Neutrophil (primary cell): ENCODE measurements at regions not wholly inside any gene's neighbourhood (a gene's known extent, or its start where the extent isn't known, plus 50 kb on each side); places are given as distances from the start of the nearest gene placed in this dataset.

ENCODE experiments used
- H3K27ac ChIP-seq: fragments of 200-600 bp; sonication (generic); 2 replicates; pipeline ENCODE4 v1.5.1; 2016; ENCODE audit warnings: mild to moderate bottlenecking, moderate library complexity
- H3K27me3 ChIP-seq: fragments of 200-600 bp; sonication (generic); 2 replicates; pipeline ENCODE4 v1.6.0; 2016; ENCODE audit warnings: mild to moderate bottlenecking
- H3K36me3 ChIP-seq: fragments of 200-600 bp; sonication (generic); 2 replicates; pipeline ENCODE4 v1.5.1; 2017
- H3K4me1 ChIP-seq, 2 experiments: fragments of 200-600 bp in 1 of 2; sonication (generic) in 1 of 2; 1 replicate in 1 of 2; 2 replicates in 1 of 2; pipeline versions ENCODE4 v1.5.1 to v1.6.1; 2013 to 2016; ENCODE audit warnings: low read depth in 1 of 2, low read length in 1 of 2, mild to moderate bottlenecking in 1 of 2, moderate library complexity in 1 of 2; ENCODE audit not compliant: control insufficient read depth in 1 of 2, insufficient read depth in 1 of 2
- H3K4me3 ChIP-seq, 2 experiments: fragments of 200-600 bp in 1 of 2; sonication (generic) in 1 of 2; 1 replicate in 1 of 2; 2 replicates in 1 of 2; pipeline ENCODE4 v1.5.1; 2013 to 2016; ENCODE audit warnings: low read depth in 1 of 2, low read length in 1 of 2, mild to moderate bottlenecking in 1 of 2, moderate library complexity in 1 of 2
- H3K9me3 ChIP-seq: fragments of 200-600 bp; sonication (generic); 2 replicates; pipeline ENCODE4 v1.5.1; 2016
- CTCF ChIP-seq: fragments of 200-600 bp; sonication (generic); IDR thresholded peaks from 2 replicates; pipeline ENCODE4 v1.5.1; 2016; ENCODE audit warnings: antibody characterized with exemption

DNA sequence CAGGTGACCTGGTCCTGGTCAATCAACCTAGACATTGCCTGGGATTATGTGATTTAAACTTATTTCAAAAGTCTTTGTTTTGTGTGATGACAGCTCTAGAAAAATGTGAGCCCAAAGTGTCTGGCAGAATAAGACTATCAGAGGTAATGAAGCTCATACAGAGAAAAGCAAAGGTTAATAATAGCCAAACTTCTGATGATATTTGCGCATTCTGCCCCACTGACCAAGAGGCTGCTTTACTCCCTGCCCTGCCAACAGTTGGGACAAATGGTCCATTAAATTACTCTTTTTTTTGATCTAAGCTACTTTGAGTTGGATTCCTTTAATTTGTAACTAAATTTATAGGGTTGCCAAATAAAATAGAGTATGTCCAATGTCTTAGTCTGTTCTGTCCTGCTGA is 911.2 kb downstream of the MCTP2 start:
- no peaks in the 10 kb centered on the region for H3K27me3 ChIP-seq
- H3K9me3 ChIP-seq = no peaks in the 10 kb centered on the region
- no peak for TF ChIP-seq CTCF
- H3K36me3 ChIP-seq = no peaks in the 10 kb centered on the region
- no peak overlapping the region for H3K4me3 ChIP-seq
- H3K27ac ChIP-seq = no peak overlapping the region
- no peaks in the 10 kb centered on the region for H3K4me1 ChIP-seq

GRCh38 chr15:95146481-95146880 is 915.1 kb downstream of the MCTP2 start:
- H3K4me1 ChIP-seq = no peaks in the 10 kb centered on the region
- no peak for TF ChIP-seq CTCF
- H3K9me3 ChIP-seq = no peaks in the 10 kb centered on the region
- H3K36me3 ChIP-seq = no peaks in the 10 kb centered on the region
- H3K27me3 ChIP-seq = no peaks in the 10 kb centered on the region
- H3K27ac ChIP-seq = no peak overlapping the region
- no peak overlapping the region for H3K4me3 ChIP-seq

- no peaks in the 10 kb centered on the region for H3K9me3 ChIP-seq
- H3K27me3 ChIP-seq = no peaks in the 10 kb centered on the region
- H3K27ac ChIP-seq = no peak overlapping the region
- TF ChIP-seq CTCF = no peak
- no peak overlapping the region for H3K4me3 ChIP-seq
- no peaks in the 10 kb centered on the region for H3K36me3 ChIP-seq
- no peaks in the 10 kb centered on the region for H3K4me1 ChIP-seq
Observed at GRCh38 chr15:95148183-95148582, 916.8 kb downstream of the MCTP2 start.

DNA sequence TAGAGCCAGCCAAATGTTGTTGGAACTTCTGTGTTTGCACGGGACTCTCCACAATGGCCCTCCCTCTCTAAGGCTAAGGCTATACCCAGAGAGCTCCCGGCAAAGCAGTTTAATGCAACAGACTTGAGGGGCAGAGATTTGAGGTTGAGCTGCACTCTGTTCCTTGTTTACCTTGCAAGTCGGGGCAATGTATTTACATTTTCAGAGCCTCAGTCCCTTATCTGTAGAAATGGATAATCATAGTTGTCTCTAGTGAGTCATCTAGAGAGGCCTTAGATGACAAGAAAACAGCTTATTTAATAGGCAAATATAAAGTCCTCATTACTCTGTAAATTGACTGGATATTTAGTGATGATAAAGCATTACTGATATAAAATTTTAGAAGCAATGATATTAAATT is 917.7 kb downstream of the MCTP2 start:
- Histone ChIP-seq H3K4me3 (no peak overlapping the region), H3K27me3 (no peaks in the 10 kb centered on the region), H3K27ac (no peak overlapping the region), H3K4me1 (no peaks in the 10 kb centered on the region), H3K9me3 (no peaks in the 10 kb centered on the region), H3K36me3 (no peaks in the 10 kb centered on the region)
- TF ChIP-seq CTCF = no peak

DNA sequence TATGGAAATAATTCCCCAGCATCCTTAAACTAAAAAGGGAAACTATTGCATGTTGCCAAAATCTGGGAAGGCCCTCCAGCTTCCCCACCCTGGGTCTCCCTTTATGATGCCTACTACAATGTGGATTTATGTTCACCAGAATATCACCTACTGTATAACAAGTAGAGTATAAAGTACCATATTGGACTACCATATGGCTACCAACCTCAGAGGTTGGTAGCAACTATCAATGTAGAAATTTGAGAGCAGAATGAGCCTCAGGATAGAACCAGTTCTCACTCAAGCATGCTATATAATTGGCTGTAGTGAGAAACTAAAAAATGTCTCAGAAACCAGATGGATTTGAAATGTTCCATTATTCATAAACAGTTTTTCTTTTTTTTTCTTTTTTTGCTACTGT is 918.4 kb downstream of the MCTP2 start:
- no peaks in the 10 kb centered on the region for H3K4me1 ChIP-seq
- TF ChIP-seq CTCF = no peak
- H3K4me3 ChIP-seq = no peak overlapping the region
- H3K36me3 ChIP-seq = no peaks in the 10 kb centered on the region
- no peak overlapping the region for H3K27ac ChIP-seq
- H3K27me3 ChIP-seq = no peaks in the 10 kb centered on the region
- H3K9me3 ChIP-seq = no peaks in the 10 kb centered on the region

DNA sequence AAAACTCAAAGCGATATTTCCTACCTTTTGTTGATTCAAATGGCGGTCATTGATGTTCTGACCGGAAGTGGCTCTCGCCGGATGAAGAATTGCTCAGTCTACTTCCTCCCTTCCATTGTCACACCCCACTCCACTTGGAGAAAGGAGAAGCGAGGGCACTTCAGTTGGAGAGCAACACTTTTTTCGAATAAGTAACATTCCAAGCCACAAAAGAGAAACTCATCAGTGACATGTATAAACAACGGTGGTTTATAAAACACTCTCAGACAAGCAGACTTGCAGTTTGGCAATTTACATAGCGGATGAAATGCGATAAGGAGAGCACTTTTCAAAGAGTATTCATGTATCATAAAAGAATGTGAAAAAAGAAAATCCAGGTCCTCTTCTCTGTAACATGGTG is 919.1 kb downstream of the MCTP2 start:
- TF ChIP-seq CTCF = no peak

More for the DNA sequence above, 919.1 kb downstream of the MCTP2 start:
- Histone ChIP-seq H3K27me3 (no peaks in the 10 kb centered on the region), H3K9me3 (no peaks in the 10 kb centered on the region), H3K4me1 (no peaks in the 10 kb centered on the region), H3K4me3 (no peak overlapping the region), H3K27ac (no peak overlapping the region), H3K36me3 (no peaks in the 10 kb centered on the region)
